ENCODE measurements at regions not wholly inside any gene's neighbourhood (a gene's known extent, or its start where the extent isn't known, plus 50 kb on each side); places are given as distances from the start of the nearest gene placed in this dataset.

DNA sequence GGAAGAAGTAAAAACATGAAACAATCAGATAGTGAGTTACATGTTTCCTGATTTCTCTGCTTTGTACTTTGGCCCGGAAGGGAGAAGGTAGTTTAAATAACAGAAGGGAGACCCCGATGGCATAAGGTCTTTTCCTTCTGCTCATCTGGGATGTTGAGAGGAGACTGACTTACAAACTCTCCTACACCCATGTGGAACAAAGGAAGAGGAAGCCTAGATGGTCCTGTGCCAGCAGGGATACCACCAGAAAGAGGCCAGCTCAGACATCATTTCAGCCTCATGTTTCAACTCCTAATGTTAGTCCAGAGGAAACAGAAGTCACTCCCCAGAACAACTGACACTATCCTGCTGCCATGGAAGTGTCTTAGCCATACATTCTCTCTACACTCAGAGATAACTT is 250.7 kb upstream of the NOX3 start:
- Mint-ChIP-seq H3K4me1 (ENCODE audit: low read depth) (no peaks in the 10 kb centered on the region), H3K27ac (ENCODE audit: unreplicated experiment) (no peak overlapping the region), H3K4me3 (ENCODE audit: unreplicated experiment) (no peak overlapping the region), H3K9me3 (ENCODE audit: low read depth) (peaks cover 17% of the 10 kb centered on the region), H3K36me3 (ENCODE audit: low read depth) (no peaks in the 10 kb centered on the region), H3K27me3 (ENCODE audit: low read depth) (peaks cover 10% of the 10 kb centered on the region)
- TF ChIP-seq, protein P1, sequence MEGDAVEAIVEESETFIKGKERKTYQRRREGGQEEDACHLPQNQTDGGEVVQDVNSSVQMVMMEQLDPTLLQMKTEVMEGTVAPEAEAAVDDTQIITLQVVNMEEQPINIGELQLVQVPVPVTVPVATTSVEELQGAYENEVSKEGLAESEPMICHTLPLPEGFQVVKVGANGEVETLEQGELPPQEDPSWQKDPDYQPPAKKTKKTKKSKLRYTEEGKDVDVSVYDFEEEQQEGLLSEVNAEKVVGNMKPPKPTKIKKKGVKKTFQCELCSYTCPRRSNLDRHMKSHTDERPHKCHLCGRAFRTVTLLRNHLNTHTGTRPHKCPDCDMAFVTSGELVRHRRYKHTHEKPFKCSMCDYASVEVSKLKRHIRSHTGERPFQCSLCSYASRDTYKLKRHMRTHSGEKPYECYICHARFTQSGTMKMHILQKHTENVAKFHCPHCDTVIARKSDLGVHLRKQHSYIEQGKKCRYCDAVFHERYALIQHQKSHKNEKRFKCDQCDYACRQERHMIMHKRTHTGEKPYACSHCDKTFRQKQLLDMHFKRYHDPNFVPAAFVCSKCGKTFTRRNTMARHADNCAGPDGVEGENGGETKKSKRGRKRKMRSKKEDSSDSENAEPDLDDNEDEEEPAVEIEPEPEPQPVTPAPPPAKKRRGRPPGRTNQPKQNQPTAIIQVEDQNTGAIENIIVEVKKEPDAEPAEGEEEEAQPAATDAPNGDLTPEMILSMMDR (IDR thresholded peaks at IDR 0.05), result no peak
- no peak for DNase-seq (ENCODE audit: low spot score)

DNA sequence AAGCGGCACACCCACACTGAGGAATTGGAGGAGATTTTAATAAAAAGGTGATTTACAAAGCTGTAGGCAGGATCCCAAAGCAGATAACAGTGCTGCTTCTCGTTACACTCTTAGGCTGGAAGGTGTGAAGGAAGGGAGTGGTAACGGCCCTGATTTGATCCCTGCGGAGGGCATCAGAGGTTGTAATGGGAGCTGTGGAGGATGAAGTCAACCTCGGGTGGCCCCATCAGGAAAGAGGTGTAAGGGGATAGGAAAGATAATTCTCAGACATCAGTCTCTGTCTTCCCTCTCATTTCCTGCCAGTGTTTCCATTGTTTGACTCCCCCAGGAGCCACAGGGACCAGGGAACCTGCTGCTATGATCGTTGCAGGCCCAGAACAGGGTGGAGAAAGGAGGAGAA is 245.7 kb upstream of the NOX3 start:
- Mint-ChIP-seq H3K4me3 (ENCODE audit: unreplicated experiment) (no peak overlapping the region), H3K9me3 (ENCODE audit: low read depth) (peaks cover 15% of the 10 kb centered on the region), H3K27ac (ENCODE audit: unreplicated experiment) (no peak overlapping the region), H3K27me3 (ENCODE audit: low read depth) (peaks cover 11% of the 10 kb centered on the region), H3K4me1 (ENCODE audit: low read depth) (no peaks in the 10 kb centered on the region), H3K36me3 (ENCODE audit: low read depth) (no peaks in the 10 kb centered on the region)
- TF ChIP-seq, protein P1 (IDR thresholded peaks at IDR 0.05), result no peak
- no peak for DNase-seq (ENCODE audit: low spot score)

DNA sequence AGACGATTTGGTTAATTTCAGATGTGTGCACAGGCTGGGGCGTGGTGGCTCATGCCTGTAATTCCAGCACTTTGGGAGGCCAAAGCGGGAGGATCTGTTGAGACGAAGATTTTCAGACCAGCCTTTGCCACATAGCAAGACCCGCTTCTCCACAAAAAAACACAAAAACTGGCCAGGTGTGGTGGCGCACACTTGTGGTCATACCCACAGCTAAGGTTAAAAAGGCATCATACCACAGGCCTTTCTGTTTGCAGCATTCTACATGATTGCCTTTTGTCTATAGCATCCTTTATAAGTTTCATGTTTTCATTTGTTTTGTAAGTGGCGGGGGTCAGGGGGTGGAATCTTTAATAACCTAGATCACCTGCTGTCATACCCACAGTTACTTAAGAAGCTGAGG is 239.9 kb upstream of the NOX3 start:
- TF ChIP-seq, protein P1 (IDR thresholded peaks at IDR 0.05), result no peak
- peaks cover 2% of the 10 kb centered on the region for H3K27me3 Mint-ChIP-seq (ENCODE audit: low read depth)
- no peak overlapping the region for H3K4me3 Mint-ChIP-seq (ENCODE audit: unreplicated experiment)
- no peak for DNase-seq (ENCODE audit: low spot score)
- no peaks in the 10 kb centered on the region for H3K4me1 Mint-ChIP-seq (ENCODE audit: low read depth)
- no peak overlapping the region for H3K27ac Mint-ChIP-seq (ENCODE audit: unreplicated experiment)
- no peaks in the 10 kb centered on the region for H3K36me3 Mint-ChIP-seq (ENCODE audit: low read depth)
- no peaks in the 10 kb centered on the region for H3K9me3 Mint-ChIP-seq (ENCODE audit: low read depth)

DNA sequence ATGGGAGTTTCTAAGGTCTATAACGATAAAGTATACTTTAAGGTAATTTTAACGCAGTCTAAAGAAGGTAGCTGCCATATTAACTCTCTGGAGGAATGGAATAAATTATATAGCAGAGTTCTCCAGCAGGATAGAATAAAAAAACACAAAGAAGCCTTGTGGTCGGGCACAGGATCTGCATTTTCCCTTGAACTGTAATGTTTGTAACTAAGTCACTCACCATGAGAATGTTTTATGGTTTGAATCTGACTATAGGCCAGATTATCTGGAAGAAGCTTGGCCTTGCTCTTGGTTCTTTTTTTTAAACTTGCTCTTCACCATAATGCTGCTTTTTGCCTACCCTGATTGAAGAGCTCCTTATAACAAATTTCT is 238.8 kb upstream of the NOX3 start:
- DNase-seq (ENCODE audit: low spot score), result no peak
- Mint-ChIP-seq H3K36me3 (ENCODE audit: low read depth) (no peaks in the 10 kb centered on the region), H3K9me3 (ENCODE audit: low read depth) (no peaks in the 10 kb centered on the region), H3K4me3 (ENCODE audit: unreplicated experiment) (no peak overlapping the region), H3K4me1 (ENCODE audit: low read depth) (no peaks in the 10 kb centered on the region), H3K27me3 (ENCODE audit: low read depth) (peaks cover 2% of the 10 kb centered on the region), H3K27ac (ENCODE audit: unreplicated experiment) (no peak overlapping the region)
- TF ChIP-seq, protein P1 (IDR thresholded peaks at IDR 0.05), result no peak

DNA sequence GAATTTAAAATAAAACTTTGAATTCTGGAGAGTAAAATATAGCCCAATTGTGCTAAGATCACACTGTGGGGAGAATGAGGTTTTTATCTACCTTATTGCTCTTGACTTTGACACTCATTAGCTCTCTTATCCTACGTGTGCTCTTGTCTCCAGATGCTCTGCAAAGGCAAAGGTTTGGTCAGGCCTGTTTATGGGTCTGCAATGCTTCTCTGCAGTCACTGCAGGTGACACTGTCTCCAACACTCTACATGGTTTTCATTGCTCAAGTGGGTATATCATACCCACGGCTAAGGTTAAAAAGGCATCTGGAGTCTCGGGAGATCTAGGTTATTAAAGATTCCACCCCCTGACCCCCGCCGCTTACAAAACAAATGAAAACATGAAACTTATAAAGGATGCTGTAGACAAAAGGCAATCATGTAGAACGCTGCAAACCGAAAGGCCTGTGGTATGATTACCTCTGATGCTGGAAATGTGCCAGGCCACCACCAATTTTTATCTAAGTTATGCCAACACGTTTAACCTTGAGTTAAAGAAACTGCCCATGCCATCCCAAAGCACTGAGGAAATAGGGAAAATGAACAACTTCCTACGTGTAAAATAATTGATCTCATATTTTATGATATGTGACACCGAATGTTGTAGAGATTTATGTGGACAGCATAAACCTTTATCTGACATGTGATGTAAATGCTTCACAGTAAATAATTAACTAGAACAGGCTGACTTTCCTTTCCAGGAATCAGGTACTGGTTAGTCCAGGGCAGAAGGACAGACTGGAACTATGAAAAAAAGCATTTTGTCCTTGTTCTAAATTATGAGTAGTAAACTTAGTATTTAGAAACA is 238.2 kb upstream of the NOX3 start:
- no peak for DNase-seq (ENCODE audit: low spot score)
- no peak overlapping the region for H3K27ac Mint-ChIP-seq (ENCODE audit: unreplicated experiment)
- H3K27me3 Mint-ChIP-seq (ENCODE audit: low read depth), result peaks cover 2% of the 10 kb centered on the region
- no peak overlapping the region for H3K4me3 Mint-ChIP-seq (ENCODE audit: unreplicated experiment)
- H3K36me3 Mint-ChIP-seq (ENCODE audit: low read depth), result no peaks in the 10 kb centered on the region
- TF ChIP-seq, protein P1 (IDR thresholded peaks at IDR 0.05), result no peak
- no peaks in the 10 kb centered on the region for H3K9me3 Mint-ChIP-seq (ENCODE audit: low read depth)
- no peaks in the 10 kb centered on the region for H3K4me1 Mint-ChIP-seq (ENCODE audit: low read depth)
